D721Med (cell line): ENCODE measurements at regions not wholly inside any gene's neighbourhood (a gene's known extent, or its start where the extent isn't known, plus 50 kb on each side); places are given as distances from the start of the nearest gene placed in this dataset.

Experiments
- DNase-seq: peaks from one replicate; pipeline ENCODE4 v3.0.0; 2011; ENCODE audit warnings: low spot score; ENCODE audit not compliant: insufficient read length
- FAIRE-seq: peaks from 2 replicates; lab custom pipeline; 2011; peaks lifted over from hg19 to GRCh38; lab: Jason Lieb, UNC
- CTCF ChIP-seq: IDR thresholded peaks from 2 replicates; pipeline ENCODE4 v1.5.1; 2012; ENCODE audit warnings: mild to moderate bottlenecking, control low read depth; ENCODE audit not compliant: insufficient read depth; ENCODE audit errors: missing control alignments

- no peak for FAIRE-seq
- DNase-seq, result no peak
- TF ChIP-seq CTCF, result no peak
These were observed 414.2 kb downstream of the ZNF608 start for GRCh38 chr5:124332273-124332672.

- FAIRE-seq (no peak), DNase-seq (no peak)
- no peak for TF ChIP-seq CTCF
These were observed 415.7 kb downstream of the ZNF608 start for GRCh38 chr5:124330595-124331220.

- DNase-seq, result no peak
- FAIRE-seq, result no peak
- no peak for TF ChIP-seq CTCF
These were observed 418.2 kb downstream of the ZNF608 start for GRCh38 chr5:124328201-124328600.

GRCh38 chr5:124318661-124319060, 427.8 kb downstream of the ZNF608 start:
- FAIRE-seq (no peak), DNase-seq (no peak)
- no peak for TF ChIP-seq CTCF

GRCh38 chr5:124317451-124317850, 429.0 kb downstream of the ZNF608 start:
- no peak for DNase-seq
- no peak for FAIRE-seq
- TF ChIP-seq CTCF, result no peak

GRCh38 chr5:124315741-124316415, 430.6 kb downstream of the ZNF608 start:
- no peak for TF ChIP-seq CTCF
- FAIRE-seq (no peak), DNase-seq (no peak)

GRCh38 chr5:124310453-124310852, 436.0 kb downstream of the ZNF608 start:
- DNase-seq, result no peak
- no peak for FAIRE-seq
- TF ChIP-seq CTCF, result no peak
